Large intestine (tissue), 3 donors: ENCODE measurements at regions not wholly inside any gene's neighbourhood (a gene's known extent, or its start where the extent isn't known, plus 50 kb on each side); places are given as distances from the start of the nearest gene placed in this dataset.
A peak's percentile ranks its signal among the peaks of the same experiment; 100 is the strongest.

Experiments used
- DNase-seq, 2 donors: peaks; one replicate each; pipeline versions ENCODE4 v3.0.0 to v3.0.0-alpha.2; 2013
- H3K27ac ChIP-seq: one replicate; pipeline ENCODE4 v1.5.1; 2013; ENCODE audit warnings: low read length
- H3K27me3 ChIP-seq: 2 replicates; pipeline ENCODE4 v1.6.1; 2013; ENCODE audit warnings: low read length; ENCODE audit not compliant: control insufficient read depth, insufficient read depth
- H3K36me3 ChIP-seq: 2 replicates; pipeline ENCODE4 v1.6.1; 2013; ENCODE audit warnings: low read length; ENCODE audit not compliant: control insufficient read depth, insufficient read depth
- H3K4me1 ChIP-seq: one replicate; pipeline ENCODE4 v1.6.1; 2013; ENCODE audit warnings: low read length; ENCODE audit not compliant: control insufficient read depth, insufficient read depth
- H3K4me3 ChIP-seq: one replicate; pipeline ENCODE4 v1.5.1; 2013; ENCODE audit warnings: low read length
- H3K9me3 ChIP-seq: one replicate; pipeline ENCODE4 v1.6.1; 2013; ENCODE audit warnings: mild to moderate bottlenecking, low read depth, low read length, moderate library complexity; ENCODE audit not compliant: control insufficient read depth
- WGBS: methylation state at CpG from one replicate; pipeline ENCODE4 v1.1.5; 2013; ENCODE audit warnings: low lambda C conversion rate; ENCODE audit not compliant: insufficient coverage; 5-methylcytosine and 5-hydroxymethylcytosine counted together

DNA sequence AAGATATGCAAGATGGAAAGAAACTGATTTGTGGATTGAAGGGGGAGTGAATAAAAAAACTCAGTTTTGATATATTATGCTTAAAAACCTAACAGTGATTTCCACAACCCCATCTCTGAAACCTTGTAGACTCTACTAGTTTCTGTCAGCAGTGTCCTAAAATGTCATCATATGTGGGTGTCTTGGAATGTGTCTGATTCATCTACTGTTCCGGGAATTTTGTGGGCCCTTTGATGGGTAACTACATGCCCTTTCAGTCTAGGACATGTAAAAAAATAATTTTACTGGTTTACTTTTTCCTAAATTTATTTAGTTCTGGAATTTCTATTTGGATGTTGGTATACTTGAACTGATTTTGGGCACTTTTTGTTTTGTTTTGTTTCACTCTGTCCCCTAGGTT is 118.9 kb upstream of the NMUR2 start:
- Histone ChIP-seq H3K9me3 (no peaks in the 10 kb centered on the region), H3K36me3 (no peaks in the 10 kb centered on the region), H3K27me3 (peaks cover 8% of the 10 kb centered on the region), H3K27ac (no peak overlapping the region), H3K4me1 (no peaks in the 10 kb centered on the region), H3K4me3 (no peak overlapping the region)
- no CpG with 5 or more reads among the region's 1 CpG for WGBS
- DNase-seq = no peak

DNA sequence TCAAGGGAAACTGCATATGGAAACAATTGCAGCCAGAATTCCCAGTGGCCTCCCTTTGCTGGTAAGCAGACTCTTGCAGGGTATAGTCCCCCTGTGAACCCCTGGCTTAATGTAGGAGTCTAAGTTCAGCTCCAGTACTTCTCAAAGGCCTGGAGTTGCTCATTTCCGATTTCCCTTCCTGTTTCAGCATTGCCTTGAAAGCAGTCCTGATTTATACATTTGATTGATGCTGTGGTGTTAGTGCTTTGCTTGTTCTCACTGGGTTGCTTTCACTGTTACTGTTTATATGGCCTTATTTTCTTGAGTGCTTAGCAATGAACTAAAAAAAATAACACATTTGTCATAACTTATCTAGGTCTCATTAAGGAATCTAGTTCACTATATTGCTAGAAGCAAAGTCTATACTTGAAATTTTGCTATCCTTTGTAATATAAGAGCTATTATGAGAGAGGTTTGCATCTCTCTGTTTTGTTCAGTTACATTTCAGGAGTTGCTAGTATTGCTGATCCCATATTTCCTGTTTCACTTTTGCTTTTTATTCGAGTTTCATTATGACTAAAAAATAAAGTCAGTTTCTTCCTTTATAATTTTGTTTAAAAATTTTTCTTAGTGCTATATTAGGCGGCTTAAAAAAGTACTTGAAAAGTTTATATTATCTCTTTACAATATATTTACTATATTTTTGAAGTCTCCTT is 122.4 kb upstream of the NMUR2 start:
- Histone ChIP-seq H3K36me3 (no peaks in the 10 kb centered on the region), H3K9me3 (no peaks in the 10 kb centered on the region), H3K4me1 (no peaks in the 10 kb centered on the region), H3K27me3 (peaks cover 15% of the 10 kb centered on the region), H3K27ac (no peak overlapping the region), H3K4me3 (no peak overlapping the region)
- 100% methylated on average over 1 of the region's 3 CpGs for WGBS
- DNase-seq = no peak

DNA sequence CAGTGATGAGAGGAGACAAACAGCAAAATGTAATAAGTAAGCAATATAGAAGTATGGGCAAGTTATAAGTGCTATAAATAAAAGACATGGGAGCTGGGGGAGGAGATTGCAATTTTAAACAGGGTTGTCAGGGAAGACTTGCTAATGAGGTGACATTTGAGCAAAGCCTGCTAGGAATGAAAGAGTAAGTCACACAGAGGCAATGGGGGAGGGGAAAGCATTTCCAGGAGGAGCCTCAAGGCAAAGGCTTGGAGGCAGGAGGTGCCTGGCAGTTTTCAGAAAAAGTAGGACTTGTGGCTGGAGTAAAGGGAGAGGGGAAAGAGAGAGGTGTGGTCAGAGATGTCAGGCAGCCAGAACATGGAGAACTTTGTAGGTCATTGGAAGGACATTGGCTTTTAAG is 124.4 kb upstream of the NMUR2 start:
- no peak overlapping the region for H3K27ac ChIP-seq
- no peak overlapping the region for H3K4me3 ChIP-seq
- no peaks in the 10 kb centered on the region for H3K36me3 ChIP-seq
- H3K9me3 ChIP-seq = no peaks in the 10 kb centered on the region
- DNase-seq = no peak
- H3K27me3 ChIP-seq = peaks cover 12% of the 10 kb centered on the region
- H3K4me1 ChIP-seq = no peaks in the 10 kb centered on the region

DNA sequence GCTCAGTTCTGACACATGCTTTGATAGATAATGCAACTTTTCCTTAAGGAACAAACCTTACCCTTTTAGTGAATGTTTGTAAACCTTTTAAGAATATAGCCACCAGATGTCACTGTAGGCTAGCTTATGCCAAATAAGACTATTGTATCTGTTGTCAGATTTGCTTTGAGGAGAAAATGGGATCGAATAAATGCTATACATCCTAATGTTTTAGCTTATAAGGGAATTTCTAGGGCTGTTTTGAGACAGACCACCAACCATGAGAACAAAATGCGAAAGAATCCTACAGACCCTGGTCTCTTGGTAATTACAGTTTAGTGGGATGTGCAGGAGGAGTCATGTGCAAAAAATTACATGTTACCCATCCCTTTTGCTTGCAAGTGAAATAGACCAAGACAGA is 127.6 kb upstream of the NMUR2 start:
- no peaks in the 10 kb centered on the region for H3K4me1 ChIP-seq
- DNase-seq = peak; percentile 12 to 28
- WGBS = no CpG with 5 or more reads among the region's 2 CpGs
- H3K4me3 ChIP-seq = no peak overlapping the region
- H3K36me3 ChIP-seq = no peaks in the 10 kb centered on the region
- no peak overlapping the region for H3K27ac ChIP-seq
- H3K9me3 ChIP-seq = no peaks in the 10 kb centered on the region
- peaks cover 7% of the 10 kb centered on the region for H3K27me3 ChIP-seq

DNA sequence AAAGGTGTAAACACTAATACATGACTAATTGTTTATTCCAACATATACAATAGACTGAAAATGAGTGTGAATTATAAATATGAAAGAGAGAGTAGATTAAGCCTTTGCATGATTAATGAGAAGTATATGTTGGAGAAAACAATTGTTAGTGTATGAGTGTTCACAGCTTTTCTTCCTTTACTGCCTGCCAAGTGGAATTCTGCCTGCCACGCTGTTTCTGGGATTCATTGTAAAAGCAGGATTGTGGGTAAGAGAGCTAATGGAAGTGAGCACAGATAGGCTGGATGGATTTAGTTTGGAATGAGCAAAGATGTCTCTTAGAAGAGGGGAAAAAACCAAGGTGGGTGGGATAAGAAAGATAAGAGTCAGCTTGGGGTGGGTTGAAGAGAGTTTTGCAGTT is 129.6 kb upstream of the NMUR2 start:
- DNase-seq = no peak
- Histone ChIP-seq H3K36me3 (no peaks in the 10 kb centered on the region), H3K27me3 (peaks cover 4% of the 10 kb centered on the region), H3K4me1 (no peaks in the 10 kb centered on the region), H3K4me3 (no peak overlapping the region), H3K27ac (no peak overlapping the region), H3K9me3 (no peaks in the 10 kb centered on the region)
- WGBS = 50% methylated on average over 1 of the region's 1 CpG

DNA sequence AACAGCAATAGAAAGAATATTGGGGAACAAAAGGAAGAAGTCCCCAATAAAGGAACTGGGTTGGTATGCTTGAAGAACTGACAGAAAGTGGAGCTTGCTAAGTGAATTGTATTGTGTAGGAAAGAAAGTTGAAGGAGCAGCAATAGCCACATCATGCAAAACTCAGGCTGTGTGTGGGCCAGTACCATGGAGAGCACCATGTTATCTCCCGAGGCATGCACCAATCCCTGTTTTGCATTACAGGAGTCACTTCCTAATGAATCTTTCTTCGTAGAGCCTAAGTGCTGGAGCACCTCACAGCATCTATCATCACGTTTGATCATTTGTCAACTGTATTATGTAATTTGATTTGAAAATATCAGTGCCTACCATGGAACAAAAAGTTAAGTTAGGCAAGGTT is 137.7 kb upstream of the NMUR2 start:
- no peaks in the 10 kb centered on the region for H3K36me3 ChIP-seq
- no CpG with 5 or more reads among the region's 3 CpGs for WGBS
- H3K27ac ChIP-seq = no peak overlapping the region
- H3K27me3 ChIP-seq = no peaks in the 10 kb centered on the region
- H3K4me3 ChIP-seq = no peak overlapping the region
- no peaks in the 10 kb centered on the region for H3K4me1 ChIP-seq
- no peak for DNase-seq
- H3K9me3 ChIP-seq = no peaks in the 10 kb centered on the region

DNA sequence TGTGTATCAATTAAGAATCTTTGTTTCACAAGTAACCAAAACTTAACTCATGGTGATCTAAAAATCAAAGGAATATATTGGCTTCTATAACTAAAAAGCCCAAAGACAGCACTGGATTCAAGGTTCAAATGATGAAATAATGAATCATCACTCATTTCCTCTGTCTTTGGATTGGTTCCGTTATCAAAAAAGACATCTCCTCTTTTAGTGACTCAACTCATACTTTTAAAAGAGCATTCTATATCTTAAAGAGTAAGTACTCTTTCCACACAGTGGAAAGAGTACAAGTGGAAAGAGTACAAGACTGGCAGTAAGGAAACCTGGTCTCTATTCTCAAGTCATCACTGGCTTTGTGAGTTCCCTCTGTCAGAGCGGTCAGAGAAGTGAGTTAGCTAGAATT is 141.4 kb upstream of the NMUR2 start:
- Histone ChIP-seq H3K9me3 (no peaks in the 10 kb centered on the region), H3K27ac (no peak overlapping the region), H3K36me3 (no peaks in the 10 kb centered on the region), H3K27me3 (no peaks in the 10 kb centered on the region), H3K4me1 (no peaks in the 10 kb centered on the region), H3K4me3 (no peak overlapping the region)
- 78% methylated on average over 1 of the region's 2 CpGs for WGBS
- no peak for DNase-seq

DNA sequence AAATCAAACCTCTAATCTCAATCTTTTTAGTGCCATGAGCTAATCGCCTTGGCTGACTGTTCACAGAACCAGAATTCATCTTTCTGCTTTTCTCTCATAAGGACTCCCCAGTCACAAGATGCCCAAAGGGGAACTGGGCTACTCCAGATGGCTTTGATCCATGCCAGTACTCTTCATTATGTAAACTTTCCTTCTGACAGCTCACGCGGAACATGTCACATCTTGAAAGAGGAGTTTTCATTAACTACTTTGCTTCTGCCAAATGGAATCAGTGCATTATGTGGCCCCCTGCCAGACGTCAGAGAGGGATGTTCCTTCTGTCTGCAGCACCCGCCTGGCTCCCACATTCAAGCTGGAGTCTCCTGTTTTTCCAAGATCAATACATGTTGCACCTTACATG is 142.1 kb upstream of the NMUR2 start:
- WGBS = no CpG with 5 or more reads among the region's 5 CpGs
- Histone ChIP-seq H3K27me3 (no peaks in the 10 kb centered on the region), H3K27ac (no peak overlapping the region), H3K9me3 (no peaks in the 10 kb centered on the region), H3K4me1 (no peaks in the 10 kb centered on the region), H3K4me3 (no peak overlapping the region), H3K36me3 (no peaks in the 10 kb centered on the region)
- DNase-seq = no peak

DNA sequence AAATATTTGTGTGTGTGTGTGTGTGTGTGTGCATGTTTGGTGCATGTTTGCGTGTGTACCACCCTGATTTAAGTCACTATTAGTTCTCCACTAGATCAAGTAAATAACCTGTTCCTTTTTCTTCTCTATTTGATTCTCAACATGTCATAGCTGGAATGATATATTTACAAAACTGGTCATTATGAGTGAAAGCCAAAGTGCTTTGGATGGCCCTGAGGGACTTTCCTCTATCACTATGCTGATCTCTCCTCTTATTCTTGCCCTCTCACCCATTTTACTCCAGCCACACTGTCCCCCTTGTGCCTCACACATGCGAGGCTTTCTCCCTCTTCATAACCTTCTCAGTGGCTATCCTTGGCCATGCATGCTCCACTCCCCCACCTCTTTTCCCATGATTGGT is 144.6 kb upstream of the NMUR2 start:
- no peak overlapping the region for H3K4me3 ChIP-seq
- H3K27ac ChIP-seq = no peak overlapping the region
- no peaks in the 10 kb centered on the region for H3K4me1 ChIP-seq
- no peaks in the 10 kb centered on the region for H3K9me3 ChIP-seq
- 86% methylated on average over 1 of the region's 2 CpGs for WGBS
- no peak for DNase-seq
- no peaks in the 10 kb centered on the region for H3K27me3 ChIP-seq
- H3K36me3 ChIP-seq = no peaks in the 10 kb centered on the region

DNA sequence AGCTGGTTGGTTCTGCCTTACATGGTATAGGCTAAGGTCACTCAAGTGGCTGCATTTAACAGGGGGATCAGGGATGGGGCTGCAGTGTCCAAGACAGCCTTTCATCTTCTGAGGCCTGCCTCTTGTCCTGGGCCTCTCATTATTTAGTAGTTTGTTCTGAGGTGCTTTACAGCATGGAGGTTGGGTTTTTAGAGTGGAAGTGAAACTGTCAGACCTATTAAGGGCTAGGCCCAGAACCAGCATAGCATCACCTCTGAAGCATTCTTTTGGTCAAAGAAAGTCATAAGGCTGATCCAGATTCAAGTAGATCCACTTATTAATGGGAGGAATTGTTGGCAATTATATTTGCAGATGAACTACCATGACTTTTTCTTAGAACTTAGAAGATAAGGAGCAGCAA is 146.0 kb upstream of the NMUR2 start:
- Histone ChIP-seq H3K4me1 (no peaks in the 10 kb centered on the region), H3K9me3 (no peaks in the 10 kb centered on the region), H3K4me3 (no peak overlapping the region), H3K27me3 (no peaks in the 10 kb centered on the region), H3K36me3 (no peaks in the 10 kb centered on the region), H3K27ac (no peak overlapping the region)
- no peak for DNase-seq

DNA sequence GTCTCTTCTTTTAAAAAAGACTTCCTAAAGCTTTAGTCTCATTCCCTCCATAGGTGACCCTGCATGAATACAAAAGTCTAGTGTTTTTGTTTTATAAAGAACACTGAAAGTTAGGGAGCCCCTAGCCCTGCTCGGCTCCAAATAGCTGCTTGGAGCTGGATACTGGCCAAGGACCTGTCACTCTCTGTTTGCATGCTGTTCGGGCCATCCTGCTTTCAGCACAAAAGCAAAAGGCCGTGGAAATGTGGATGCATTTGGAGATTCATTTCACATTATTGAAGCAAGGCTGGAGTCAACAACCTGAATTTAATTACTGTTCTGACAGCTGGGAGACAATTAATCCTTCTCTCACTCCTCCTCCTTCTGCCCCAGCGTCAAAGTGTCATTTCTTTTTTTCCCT is 151.7 kb upstream of the NMUR2 start:
- DNase-seq = no peak
- H3K4me1 ChIP-seq = no peaks in the 10 kb centered on the region
- H3K27me3 ChIP-seq = no peaks in the 10 kb centered on the region
- no peaks in the 10 kb centered on the region for H3K36me3 ChIP-seq
- H3K27ac ChIP-seq = no peak overlapping the region
- no peaks in the 10 kb centered on the region for H3K9me3 ChIP-seq
- no peak overlapping the region for H3K4me3 ChIP-seq
- WGBS = 40% methylated on average over 1 of the region's 4 CpGs
